ENCODE measurements at regions not wholly inside any gene's neighbourhood (a gene's known extent, or its start where the extent isn't known, plus 50 kb on each side); places are given as distances from the start of the nearest gene placed in this dataset.

DNA sequence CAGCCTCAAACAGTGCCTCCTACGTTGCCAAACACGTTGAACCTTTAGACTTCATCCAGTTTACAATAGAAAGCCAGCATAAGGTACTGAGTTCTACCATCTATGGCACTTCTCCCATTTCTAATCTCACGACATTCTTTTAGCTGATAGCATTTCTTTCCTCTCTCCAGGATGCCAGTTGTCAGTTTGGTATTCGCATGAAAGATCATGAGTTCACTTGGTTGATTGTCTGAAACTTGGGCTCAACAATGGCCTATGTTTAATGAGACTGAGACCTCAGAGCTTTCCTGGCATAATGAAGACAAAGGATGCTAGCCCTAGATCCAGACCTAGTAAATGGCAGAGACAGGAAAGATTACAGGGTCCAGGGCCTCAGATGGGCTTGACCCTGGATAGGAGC, 69.2 kb upstream of the SPRY1 start:
- WGBS, 2 experiments (ENCODE audit: extremely low coverage in 2 of 2, insufficient read length in 1 of 2) = 71% methylated on average over 2 of the region's 4 CpGs; no CpG with 5 or more reads in 1 of the 2 experiments
- POLR2A ChIA-PET (ENCODE audit: unreplicated experiment) = no interaction called here
- H3K27me3 ChIP-seq (ENCODE audit: control insufficient read depth, insufficient read depth, low read length) = no peaks in the 10 kb centered on the region
- H3K36me3 ChIP-seq (ENCODE audit: control insufficient read depth, insufficient read depth, low read length) = no peaks in the 10 kb centered on the region
- dilution Hi-C loops (cut with HindIII; ENCODE audit: low sequenced_read_pairs, unreplicated experiment) (no loop called here), in situ Hi-C loops (cut with MboI; ENCODE audit: low sequenced_read_pairs) (no loop called here), intact Hi-C loops (cut with micrococcal nuclease) (no loop called here)
- no peak overlapping the region for H2BK120ac ChIP-seq (ENCODE audit: low read depth, low read length)
- no TSS peak for BruUV-seq (replicated peaks)
- H3K18ac ChIP-seq (ENCODE audit: low read depth, low read length) = no peak overlapping the region
- no peak overlapping the region for H4K5ac ChIP-seq (ENCODE audit: low read depth, low read length)
- peak overlapping the region; percentile 41; the same call in 1 of the 2 replicates for H3K14ac ChIP-seq (replicated peaks; ENCODE audit: low read depth, low read length)
- DNase-seq (no peak), ATAC-seq (ENCODE audit: low read depth) (no peak)
- H2BK15ac ChIP-seq (ENCODE audit: low read depth, low read length) = no peak overlapping the region
- H3K9me3 ChIP-seq (ENCODE audit: control insufficient read depth, insufficient read depth, low read length) = peaks cover 4% of the 10 kb centered on the region; the same call in 1 of the 2 replicates
- H3K27ac ChIP-seq (ENCODE audit: insufficient read depth, low read length) = no peak overlapping the region
- H3K23ac ChIP-seq (ENCODE audit: low read depth, low read length) = no peak overlapping the region
- no peak overlapping the region for H3K4me2 ChIP-seq (ENCODE audit: low read depth, low read length)
- H3K79me1 ChIP-seq (ENCODE audit: low read depth in 1 of 2, low read length in 2 of 2) = no peaks in the 10 kb centered on the region
- CTCF ChIA-PET = no interaction called here
- no peak overlapping the region for H3K4ac ChIP-seq (ENCODE audit: low read depth, low read length)
- H2BK20ac ChIP-seq (ENCODE audit: low read depth, low read length) = no peak overlapping the region
- H3K9ac ChIP-seq (ENCODE audit: low read depth, low read length) = no peak overlapping the region
- no peaks in the 10 kb centered on the region for H3K9me1 ChIP-seq (ENCODE audit: insufficient read depth, low read length)
- no peak overlapping the region for H4K91ac ChIP-seq (ENCODE audit: insufficient read depth, low read depth, low read length)
- H2AK5ac ChIP-seq (ENCODE audit: low read depth, low read length) = no peak overlapping the region
- H4K20me1 ChIP-seq (ENCODE audit: insufficient read depth, low read length) = no peaks in the 10 kb centered on the region
- no peak overlapping the region for H2AK9ac ChIP-seq (replicated peaks; ENCODE audit: low read depth, low read length, poor library complexity)
- H3K4me1 ChIP-seq (ENCODE audit: control insufficient read depth, insufficient read depth, low read length) = no peaks in the 10 kb centered on the region
- H2BK5ac ChIP-seq (ENCODE audit: low read depth, low read length, poor library complexity, severe bottlenecking) = no peak overlapping the region
- no peak overlapping the region for H4K8ac ChIP-seq (ENCODE audit: low read depth in 2 of 2, low read length in 2 of 2)
- H2AFZ ChIP-seq (replicated peaks; ENCODE audit: low read length, poor library complexity) = no peak overlapping the region
- H3K4me3 ChIP-seq (ENCODE audit: insufficient read depth, low read depth, low read length) = no peak overlapping the region
- TF ChIP-seq FOS (IDR thresholded peaks at IDR 0.05; ENCODE audit: low read depth, low read length) (no peak), RAD21 (IDR thresholded peaks at IDR 0.05; ENCODE audit: low read length) (no peak), SMC3 (IDR thresholded peaks at IDR 0.05; ENCODE audit: low read depth, low read length) (no peak), MAFK (IDR thresholded peaks at IDR 0.05; ENCODE audit: low read depth, low read length) (no peak), MAZ (IDR thresholded peaks at IDR 0.05; ENCODE audit: borderline replicate concordance, low read depth, low read length) (no peak), RCOR1 (IDR thresholded peaks at IDR 0.05; ENCODE audit: insufficient replicate concordance, low read length) (no peak), NFE2L2 (IDR thresholded peaks at IDR 0.05; ENCODE audit: low read depth, low read length) (no peak), BHLHE40 (IDR thresholded peaks at IDR 0.05; ENCODE audit: low read depth, low read length) (no peak), POLR2A (IDR thresholded peaks at IDR 0.05; ENCODE audit: low read depth, low read length) (no peak), RFX5 (IDR thresholded peaks at IDR 0.05; ENCODE audit: low read depth, low read length) (no peak), CHD1 (IDR thresholded peaks at IDR 0.05; ENCODE audit: low read depth, low read length) (no peak), MXI1 (IDR thresholded peaks at IDR 0.05; ENCODE audit: borderline replicate concordance, low read depth, low read length) (no peak)
- TF ChIP-seq, protein P1, sequence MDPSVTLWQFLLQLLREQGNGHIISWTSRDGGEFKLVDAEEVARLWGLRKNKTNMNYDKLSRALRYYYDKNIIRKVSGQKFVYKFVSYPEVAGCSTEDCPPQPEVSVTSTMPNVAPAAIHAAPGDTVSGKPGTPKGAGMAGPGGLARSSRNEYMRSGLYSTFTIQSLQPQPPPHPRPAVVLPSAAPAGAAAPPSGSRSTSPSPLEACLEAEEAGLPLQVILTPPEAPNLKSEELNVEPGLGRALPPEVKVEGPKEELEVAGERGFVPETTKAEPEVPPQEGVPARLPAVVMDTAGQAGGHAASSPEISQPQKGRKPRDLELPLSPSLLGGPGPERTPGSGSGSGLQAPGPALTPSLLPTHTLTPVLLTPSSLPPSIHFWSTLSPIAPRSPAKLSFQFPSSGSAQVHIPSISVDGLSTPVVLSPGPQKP (IDR thresholded peaks at IDR 0.05; ENCODE audit: borderline replicate concordance, low read depth, low read length) = no peak
- TF ChIP-seq, protein P2, sequence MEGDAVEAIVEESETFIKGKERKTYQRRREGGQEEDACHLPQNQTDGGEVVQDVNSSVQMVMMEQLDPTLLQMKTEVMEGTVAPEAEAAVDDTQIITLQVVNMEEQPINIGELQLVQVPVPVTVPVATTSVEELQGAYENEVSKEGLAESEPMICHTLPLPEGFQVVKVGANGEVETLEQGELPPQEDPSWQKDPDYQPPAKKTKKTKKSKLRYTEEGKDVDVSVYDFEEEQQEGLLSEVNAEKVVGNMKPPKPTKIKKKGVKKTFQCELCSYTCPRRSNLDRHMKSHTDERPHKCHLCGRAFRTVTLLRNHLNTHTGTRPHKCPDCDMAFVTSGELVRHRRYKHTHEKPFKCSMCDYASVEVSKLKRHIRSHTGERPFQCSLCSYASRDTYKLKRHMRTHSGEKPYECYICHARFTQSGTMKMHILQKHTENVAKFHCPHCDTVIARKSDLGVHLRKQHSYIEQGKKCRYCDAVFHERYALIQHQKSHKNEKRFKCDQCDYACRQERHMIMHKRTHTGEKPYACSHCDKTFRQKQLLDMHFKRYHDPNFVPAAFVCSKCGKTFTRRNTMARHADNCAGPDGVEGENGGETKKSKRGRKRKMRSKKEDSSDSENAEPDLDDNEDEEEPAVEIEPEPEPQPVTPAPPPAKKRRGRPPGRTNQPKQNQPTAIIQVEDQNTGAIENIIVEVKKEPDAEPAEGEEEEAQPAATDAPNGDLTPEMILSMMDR (conservative IDR thresholded peaks at IDR 0.05; ENCODE audit: low read depth, low read length) = no peak
- TF ChIP-seq, protein P3, sequence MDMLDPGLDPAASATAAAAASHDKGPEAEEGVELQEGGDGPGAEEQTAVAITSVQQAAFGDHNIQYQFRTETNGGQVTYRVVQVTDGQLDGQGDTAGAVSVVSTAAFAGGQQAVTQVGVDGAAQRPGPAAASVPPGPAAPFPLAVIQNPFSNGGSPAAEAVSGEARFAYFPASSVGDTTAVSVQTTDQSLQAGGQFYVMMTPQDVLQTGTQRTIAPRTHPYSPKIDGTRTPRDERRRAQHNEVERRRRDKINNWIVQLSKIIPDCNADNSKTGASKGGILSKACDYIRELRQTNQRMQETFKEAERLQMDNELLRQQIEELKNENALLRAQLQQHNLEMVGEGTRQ (IDR thresholded peaks at IDR 0.05; ENCODE audit: low read depth, low read length) = no peak
- H3K56ac ChIP-seq (ENCODE audit: extremely low read depth, insufficient read depth, low read length) = no peak overlapping the region
